Parathyroid adenoma (tissue), 2 donors: ENCODE measurements at regions not wholly inside any gene's neighbourhood (a gene's known extent, or its start where the extent isn't known, plus 50 kb on each side); places are given as distances from the start of the nearest gene placed in this dataset.

Experiments used
- H2AFZ ChIP-seq: fragments of 300-600 bp; sonication (generic); one replicate; pipeline ENCODE4 v1.7.0; 2017; ENCODE audit warnings: antibody characterized with exemption, mild to moderate bottlenecking
- H3K27ac ChIP-seq: fragments of 300-600 bp; sonication (generic); one replicate; pipeline ENCODE4 v1.7.0; 2017
- H3K27me3 ChIP-seq: fragments of 300-600 bp; sonication (generic); one replicate; pipeline ENCODE4 v1.7.0; 2017; ENCODE audit warnings: low read length; ENCODE audit not compliant: control insufficient read depth, insufficient read depth
- H3K36me3 ChIP-seq: fragments of 300-600 bp; sonication (generic); one replicate; pipeline ENCODE4 v1.7.0; 2017; ENCODE audit warnings: low read length; ENCODE audit not compliant: control insufficient read depth, insufficient read depth
- H3K4me1 ChIP-seq: fragments of 300-600 bp; sonication (generic); one replicate; pipeline ENCODE4 v1.7.0; 2017; ENCODE audit warnings: control low read depth
- H3K4me2 ChIP-seq: fragments of 300-600 bp; sonication (generic); one replicate; pipeline ENCODE4 v1.7.0; 2017; ENCODE audit warnings: low read length
- H3K4me3 ChIP-seq: fragments of 300-600 bp; sonication (generic); one replicate; pipeline ENCODE4 v1.7.0; 2017; ENCODE audit warnings: low read depth, low read length
- H3K79me2 ChIP-seq: fragments of 300-600 bp; sonication (generic); one replicate; pipeline ENCODE4 v1.7.0; 2017; ENCODE audit warnings: control low read depth
- H3K9ac ChIP-seq: fragments of 300-600 bp; sonication (generic); one replicate; pipeline ENCODE4 v1.7.0; 2017; ENCODE audit warnings: mild to moderate bottlenecking
- H3K9me3 ChIP-seq: fragments of 300-600 bp; sonication (generic); one replicate; pipeline ENCODE4 v1.7.0; 2017; ENCODE audit warnings: low read length; ENCODE audit not compliant: control insufficient read depth
- CTCF ChIP-seq: fragments of 300-600 bp; sonication (generic); IDR thresholded peaks from one replicate; pipeline ENCODE4 v1.7.0; 2017; ENCODE audit warnings: antibody characterized with exemption, mild to moderate bottlenecking
- donor health status: primary hyperparathyroidism.

GRCh38 chr11:127191689-127192088, 191.1 kb upstream of the KIRREL3 start:
- Histone ChIP-seq H3K27me3 (no peaks in the 10 kb centered on the region), H3K9ac (no peak overlapping the region), H3K4me3 (no peak overlapping the region), H3K36me3 (no peaks in the 10 kb centered on the region), H2AFZ (no peak overlapping the region), H3K4me2 (no peak overlapping the region), H3K79me2 (no peaks in the 10 kb centered on the region), H3K9me3 (no peaks in the 10 kb centered on the region), H3K4me1 (no peaks in the 10 kb centered on the region), H3K27ac (no peak overlapping the region)
- no peak for TF ChIP-seq CTCF

GRCh38 chr11:127191261-127191660, 190.7 kb upstream of the KIRREL3 start:
- Histone ChIP-seq H3K36me3 (no peaks in the 10 kb centered on the region), H3K9me3 (no peaks in the 10 kb centered on the region), H3K4me1 (no peaks in the 10 kb centered on the region), H3K9ac (no peak overlapping the region), H3K4me3 (no peak overlapping the region), H3K27ac (no peak overlapping the region), H3K4me2 (no peak overlapping the region), H3K79me2 (no peaks in the 10 kb centered on the region), H2AFZ (no peak overlapping the region), H3K27me3 (no peaks in the 10 kb centered on the region)
- no peak for TF ChIP-seq CTCF

GRCh38 chr11:127182586-127183203, 182.1 kb upstream of the KIRREL3 start:
- Histone ChIP-seq H3K27me3 (no peaks in the 10 kb centered on the region), H3K27ac (no peak overlapping the region), H3K9me3 (no peaks in the 10 kb centered on the region), H3K4me2 (no peak overlapping the region), H3K4me3 (no peak overlapping the region), H3K36me3 (no peaks in the 10 kb centered on the region), H2AFZ (no peak overlapping the region), H3K9ac (no peak overlapping the region), H3K79me2 (no peaks in the 10 kb centered on the region), H3K4me1 (no peaks in the 10 kb centered on the region)
- no peak for TF ChIP-seq CTCF

GRCh38 chr11:127157225-127157624, 156.7 kb upstream of the KIRREL3 start:
- no peaks in the 10 kb centered on the region for H3K27me3 ChIP-seq
- no peak for TF ChIP-seq CTCF
- no peaks in the 10 kb centered on the region for H3K36me3 ChIP-seq
- H3K4me2 ChIP-seq, result no peak overlapping the region
- H3K4me1 ChIP-seq, result no peaks in the 10 kb centered on the region
- H3K79me2 ChIP-seq, result no peaks in the 10 kb centered on the region
- H3K4me3 ChIP-seq, result no peak overlapping the region
- H3K9me3 ChIP-seq, result no peaks in the 10 kb centered on the region
- H3K9ac ChIP-seq, result no peak overlapping the region
- H3K27ac ChIP-seq, result no peak overlapping the region
- no peak overlapping the region for H2AFZ ChIP-seq

- no peak overlapping the region for H3K4me2 ChIP-seq
- no peaks in the 10 kb centered on the region for H3K79me2 ChIP-seq
- no peak overlapping the region for H3K27ac ChIP-seq
- H3K27me3 ChIP-seq, result no peaks in the 10 kb centered on the region
- H3K9ac ChIP-seq, result no peak overlapping the region
- H3K4me3 ChIP-seq, result no peak overlapping the region
- no peaks in the 10 kb centered on the region for H3K9me3 ChIP-seq
- no peak overlapping the region for H2AFZ ChIP-seq
- no peak for TF ChIP-seq CTCF
- H3K36me3 ChIP-seq, result no peaks in the 10 kb centered on the region
- no peaks in the 10 kb centered on the region for H3K4me1 ChIP-seq
Measured at GRCh38 chr11:127149410-127149809, 148.8 kb upstream of the KIRREL3 start.
